IMR-90 (cell line): ENCODE measurements at regions not wholly inside any gene's neighbourhood (a gene's known extent, or its start where the extent isn't known, plus 50 kb on each side); places are given as distances from the start of the nearest gene placed in this dataset.

Experiments
- ATAC-seq: fragments of 200-7000 bp; cut with Tn5 transposase; 2 replicates; pipeline ENCODE4 v1.9.1; 2020; ENCODE audit warnings: low read depth, mild to moderate bottlenecking, moderate library complexity
- BruUV-seq: library from RNA; stranded (reverse); fragments of 400-500 nt; replicated peaks from 2 replicates; lab custom pipeline; 2021; lab: Mats Ljungman, UMichigan
- CTCF ChIA-PET: fragments of 300-600 bp; formaldehyde crosslinking; extraction: SDS; loops from one replicate; lab custom pipeline; 2021; ENCODE audit warnings: antibody characterized with exemption; lab: Yijun Ruan, JAX
- POLR2A ChIA-PET: fragments of 300-600 bp; sonication (Branson Sonifier 250); formaldehyde crosslinking; loops from one replicate; lab custom pipeline; 2022; ENCODE audit warnings: antibody characterized with exemption; ENCODE audit not compliant: unreplicated experiment; lab: Charles Lee
- DNase-seq: peaks from one replicate; pipeline ENCODE4 v3.0.0; 2013
- H2AFZ ChIP-seq: replicated peaks from 2 replicates; pipeline ENCODE3; 2013; ENCODE audit warnings: low read length, mild to moderate bottlenecking; ENCODE audit not compliant: poor library complexity
- H2AK5ac ChIP-seq: 2 replicates; pipeline ENCODE4 v1.6.1; 2013; ENCODE audit warnings: low read depth, low read length, inconsistent platforms
- H2AK9ac ChIP-seq: replicated peaks from 2 replicates; pipeline ENCODE3; 2013; ENCODE audit warnings: mild to moderate bottlenecking, low read depth, low read length, moderate library complexity; ENCODE audit not compliant: poor library complexity
- H2BK120ac ChIP-seq: 2 replicates; pipeline ENCODE4 v1.6.1; 2013; ENCODE audit warnings: low read depth, low read length, inconsistent platforms
- H2BK15ac ChIP-seq: 3 replicates; pipeline ENCODE4 v1.6.1; 2013; ENCODE audit warnings: low read depth, low read length, inconsistent platforms
- H2BK20ac ChIP-seq: 2 replicates; pipeline ENCODE4 v1.6.1; 2013; ENCODE audit warnings: low read depth, mild to moderate bottlenecking, inconsistent platforms, low read length, moderate library complexity
- H2BK5ac ChIP-seq: 2 replicates; pipeline ENCODE4 v1.6.1; 2013; ENCODE audit warnings: mild to moderate bottlenecking, low read depth, low read length, inconsistent platforms; ENCODE audit not compliant: poor library complexity, severe bottlenecking
- H3K14ac ChIP-seq: replicated peaks from 2 replicates; pipeline ENCODE4 v1.6.1; 2013; ENCODE audit warnings: low read depth, low read length, inconsistent platforms
- H3K18ac ChIP-seq: 2 replicates; pipeline ENCODE4 v1.6.1; 2013; ENCODE audit warnings: low read depth, low read length, control low read depth
- H3K23ac ChIP-seq: 2 replicates; pipeline ENCODE4 v1.6.1; 2013; ENCODE audit warnings: low read depth, low read length, inconsistent platforms
- H3K27ac ChIP-seq: 2 replicates; pipeline ENCODE4 v1.5.1; 2013; ENCODE audit warnings: mild to moderate bottlenecking, control low read depth, low read length; ENCODE audit not compliant: insufficient read depth
- H3K27me3 ChIP-seq: 2 replicates; pipeline ENCODE4 v1.6.1; 2013; ENCODE audit warnings: low read length; ENCODE audit not compliant: control insufficient read depth, insufficient read depth
- H3K36me3 ChIP-seq: 2 replicates; pipeline ENCODE4 v1.6.1; 2013; ENCODE audit warnings: low read length, mixed read lengths; ENCODE audit not compliant: control insufficient read depth, insufficient read depth
- H3K4ac ChIP-seq: 2 replicates; pipeline ENCODE4 v1.6.1; 2013; ENCODE audit warnings: low read depth, low read length, inconsistent platforms
- H3K4me1 ChIP-seq: 2 replicates; pipeline ENCODE4 v1.6.1; 2013; ENCODE audit warnings: low read length, mixed read lengths; ENCODE audit not compliant: control insufficient read depth, insufficient read depth
- H3K4me2 ChIP-seq: 2 replicates; pipeline ENCODE4 v1.6.1; 2013; ENCODE audit warnings: low read depth, mild to moderate bottlenecking, control low read depth, low read length, moderate library complexity
- H3K4me3 ChIP-seq: 2 replicates; pipeline ENCODE4 v1.5.1; 2013; ENCODE audit warnings: low read depth, mild to moderate bottlenecking, control low read depth, low read length, moderate library complexity; ENCODE audit not compliant: insufficient read depth
- H3K56ac ChIP-seq: 2 replicates; pipeline ENCODE4 v1.6.1; 2013; ENCODE audit warnings: low read length, inconsistent platforms; ENCODE audit not compliant: insufficient read depth; ENCODE audit errors: extremely low read depth
- H3K79me1 ChIP-seq, 2 experiments: 2 replicates each; pipeline ENCODE4 v1.6.1; 2013; ENCODE audit warnings: low read length in 2 of 2, inconsistent platforms in 1 of 2, low read depth in 1 of 2
- H3K9ac ChIP-seq: 2 replicates; pipeline ENCODE4 v1.6.1; 2013; ENCODE audit warnings: low read depth, low read length, control low read depth
- H3K9me1 ChIP-seq: 2 replicates; pipeline ENCODE4 v1.6.1; 2013; ENCODE audit warnings: low read length, inconsistent platforms; ENCODE audit not compliant: insufficient read depth
- H3K9me3 ChIP-seq: 2 replicates; pipeline ENCODE4 v1.6.1; 2013; ENCODE audit warnings: low read length; ENCODE audit not compliant: control insufficient read depth, insufficient read depth
- H4K20me1 ChIP-seq: 2 replicates; pipeline ENCODE4 v1.6.1; 2013; ENCODE audit warnings: low read length, inconsistent platforms; ENCODE audit not compliant: insufficient read depth
- H4K5ac ChIP-seq: 2 replicates; pipeline ENCODE4 v1.6.1; 2013; ENCODE audit warnings: mild to moderate bottlenecking, low read depth, low read length, control low read depth
- H4K8ac ChIP-seq, 2 experiments: 2 replicates each; pipeline ENCODE4 v1.6.1; 2013; ENCODE audit warnings: low read depth in 2 of 2, low read length in 2 of 2, control low read depth in 1 of 2, inconsistent platforms in 1 of 2
- H4K91ac ChIP-seq: 2 replicates; pipeline ENCODE4 v1.6.1; 2013; ENCODE audit warnings: low read depth, low read length, inconsistent platforms; ENCODE audit not compliant: insufficient read depth
- BHLHE40 ChIP-seq: fragments of 150-350 bp; IDR thresholded peaks from 2 replicates; pipeline ENCODE4 v1.6.1; 2016; ENCODE audit warnings: mild to moderate bottlenecking, low read depth, low read length
- CEBPB ChIP-seq: IDR thresholded peaks from 2 replicates; pipeline ENCODE4 v1.6.1; 2012; ENCODE audit warnings: low read depth, low read length, improper control_type of control experiment
- CHD1 ChIP-seq: IDR thresholded peaks from 2 replicates; pipeline ENCODE4 v1.6.1; 2012; ENCODE audit warnings: low read depth, low read length, improper control_type of control experiment
- MAFK ChIP-seq: IDR thresholded peaks from 2 replicates; pipeline ENCODE4 v1.6.1; 2012; ENCODE audit warnings: low read depth, low read length, improper control_type of control experiment
- MAZ ChIP-seq: IDR thresholded peaks from 2 replicates; pipeline ENCODE4 v1.6.1; 2012; ENCODE audit warnings: low read depth, mild to moderate bottlenecking, low read length, improper control_type of control experiment, moderate library complexity, borderline replicate concordance
- SMC3 ChIP-seq: fragments of 150-350 bp; IDR thresholded peaks from 2 replicates; pipeline ENCODE4 v1.6.1; 2016; ENCODE audit warnings: low read depth, mild to moderate bottlenecking, antibody characterized with exemption, low read length, moderate library complexity
- dilution Hi-C: fragments of 300-500 bp; cut with HindIII; formaldehyde crosslinking; loops from one replicate; pipeline ENCODE4 v1.14.3; 2018; ENCODE audit warnings: low sequenced_read_pairs; ENCODE audit not compliant: unreplicated experiment
- in situ Hi-C: fragments of 300-500 bp; cut with MboI; formaldehyde crosslinking; loops from 3 replicates; pipeline ENCODE4 v1.14.3; 2019; ENCODE audit warnings: low sequenced_read_pairs, inconsistent platforms, mixed read lengths
- intact Hi-C: fragments of 100-400 bp; cut with micrococcal nuclease; formaldehyde crosslinking; loops from 2 replicates; pipeline ENCODE4 v1.10.0; 2022
- TF ChIP-seq, protein P1 (sequence below): conservative IDR thresholded peaks from 2 replicates; pipeline ENCODE4 v1.5.1; 2012; ENCODE audit warnings: mild to moderate bottlenecking, low read depth, low read length, improper control_type of control experiment
- TF ChIP-seq, protein P2 (sequence below): fragments of 150-350 bp; IDR thresholded peaks from 2 replicates; pipeline ENCODE4 v1.6.1; 2017; ENCODE audit warnings: mild to moderate bottlenecking, antibody characterized with exemption, low read length, low read depth

DNA sequence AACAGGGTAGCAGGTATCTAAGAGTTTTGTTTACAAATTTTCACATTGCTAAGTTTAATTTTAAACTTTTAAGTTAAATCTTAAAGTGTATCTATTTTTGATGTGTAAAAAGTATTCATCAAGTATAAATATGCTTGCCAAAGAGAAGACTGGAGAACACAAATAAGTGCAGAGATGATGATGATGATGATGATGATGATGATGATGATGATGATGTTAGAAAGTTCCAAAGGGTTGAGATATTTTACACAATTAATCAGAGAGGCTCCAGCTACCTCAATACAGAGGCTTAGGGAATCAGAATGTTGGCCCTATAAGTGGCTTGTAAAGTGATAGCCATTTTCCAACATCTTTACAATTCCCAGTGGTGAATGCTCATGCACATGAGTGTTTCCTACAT, 209.0 kb upstream of the NPVF start:
- dilution Hi-C loops (no loop called here), intact Hi-C loops (no loop called here), in situ Hi-C loops (no loop called here)
- BruUV-seq, result no TSS peak
- no peak overlapping the region for H3K4me2 ChIP-seq
- H3K9me3 ChIP-seq, result no peaks in the 10 kb centered on the region
- no peak overlapping the region for H4K8ac ChIP-seq
- DNase-seq (no peak), ATAC-seq (no peak)
- H3K23ac ChIP-seq, result no peak overlapping the region
- no peak overlapping the region for H3K4me3 ChIP-seq
- H2BK15ac ChIP-seq, result no peak overlapping the region
- H2AK5ac ChIP-seq, result no peak overlapping the region
- no peaks in the 10 kb centered on the region for H3K79me1 ChIP-seq
- no peak overlapping the region for H3K18ac ChIP-seq
- no peak overlapping the region for H2AFZ ChIP-seq
- no peak overlapping the region for H3K9ac ChIP-seq
- no peaks in the 10 kb centered on the region for H3K9me1 ChIP-seq
- ChIA-PET POLR2A (no interaction called here), CTCF (no interaction called here)
- H2BK5ac ChIP-seq, result no peak overlapping the region
- H3K27me3 ChIP-seq, result no peaks in the 10 kb centered on the region
- H2BK20ac ChIP-seq, result no peak overlapping the region
- no peak overlapping the region for H3K4ac ChIP-seq
- no peak overlapping the region for H2BK120ac ChIP-seq
- no peak overlapping the region for H4K91ac ChIP-seq
- no peak overlapping the region for H2AK9ac ChIP-seq
- H4K20me1 ChIP-seq, result no peaks in the 10 kb centered on the region
- H3K27ac ChIP-seq, result no peak overlapping the region
- H3K36me3 ChIP-seq, result no peaks in the 10 kb centered on the region
- H3K14ac ChIP-seq, result no peak overlapping the region
- no peak overlapping the region for H4K5ac ChIP-seq
- H3K56ac ChIP-seq, result no peak overlapping the region
- no peaks in the 10 kb centered on the region for H3K4me1 ChIP-seq
- TF ChIP-seq, protein P1, sequence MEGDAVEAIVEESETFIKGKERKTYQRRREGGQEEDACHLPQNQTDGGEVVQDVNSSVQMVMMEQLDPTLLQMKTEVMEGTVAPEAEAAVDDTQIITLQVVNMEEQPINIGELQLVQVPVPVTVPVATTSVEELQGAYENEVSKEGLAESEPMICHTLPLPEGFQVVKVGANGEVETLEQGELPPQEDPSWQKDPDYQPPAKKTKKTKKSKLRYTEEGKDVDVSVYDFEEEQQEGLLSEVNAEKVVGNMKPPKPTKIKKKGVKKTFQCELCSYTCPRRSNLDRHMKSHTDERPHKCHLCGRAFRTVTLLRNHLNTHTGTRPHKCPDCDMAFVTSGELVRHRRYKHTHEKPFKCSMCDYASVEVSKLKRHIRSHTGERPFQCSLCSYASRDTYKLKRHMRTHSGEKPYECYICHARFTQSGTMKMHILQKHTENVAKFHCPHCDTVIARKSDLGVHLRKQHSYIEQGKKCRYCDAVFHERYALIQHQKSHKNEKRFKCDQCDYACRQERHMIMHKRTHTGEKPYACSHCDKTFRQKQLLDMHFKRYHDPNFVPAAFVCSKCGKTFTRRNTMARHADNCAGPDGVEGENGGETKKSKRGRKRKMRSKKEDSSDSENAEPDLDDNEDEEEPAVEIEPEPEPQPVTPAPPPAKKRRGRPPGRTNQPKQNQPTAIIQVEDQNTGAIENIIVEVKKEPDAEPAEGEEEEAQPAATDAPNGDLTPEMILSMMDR, result no peak
- TF ChIP-seq MAZ (no peak), MAFK (no peak), CEBPB (no peak), CHD1 (no peak), BHLHE40 (no peak), SMC3 (no peak)
- TF ChIP-seq, protein P2, sequence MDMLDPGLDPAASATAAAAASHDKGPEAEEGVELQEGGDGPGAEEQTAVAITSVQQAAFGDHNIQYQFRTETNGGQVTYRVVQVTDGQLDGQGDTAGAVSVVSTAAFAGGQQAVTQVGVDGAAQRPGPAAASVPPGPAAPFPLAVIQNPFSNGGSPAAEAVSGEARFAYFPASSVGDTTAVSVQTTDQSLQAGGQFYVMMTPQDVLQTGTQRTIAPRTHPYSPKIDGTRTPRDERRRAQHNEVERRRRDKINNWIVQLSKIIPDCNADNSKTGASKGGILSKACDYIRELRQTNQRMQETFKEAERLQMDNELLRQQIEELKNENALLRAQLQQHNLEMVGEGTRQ, result no peak
